ENCODE measurements at regions not wholly inside any gene's neighbourhood (a gene's known extent, or its start where the extent isn't known, plus 50 kb on each side); places are given as distances from the start of the nearest gene placed in this dataset.

DNA sequence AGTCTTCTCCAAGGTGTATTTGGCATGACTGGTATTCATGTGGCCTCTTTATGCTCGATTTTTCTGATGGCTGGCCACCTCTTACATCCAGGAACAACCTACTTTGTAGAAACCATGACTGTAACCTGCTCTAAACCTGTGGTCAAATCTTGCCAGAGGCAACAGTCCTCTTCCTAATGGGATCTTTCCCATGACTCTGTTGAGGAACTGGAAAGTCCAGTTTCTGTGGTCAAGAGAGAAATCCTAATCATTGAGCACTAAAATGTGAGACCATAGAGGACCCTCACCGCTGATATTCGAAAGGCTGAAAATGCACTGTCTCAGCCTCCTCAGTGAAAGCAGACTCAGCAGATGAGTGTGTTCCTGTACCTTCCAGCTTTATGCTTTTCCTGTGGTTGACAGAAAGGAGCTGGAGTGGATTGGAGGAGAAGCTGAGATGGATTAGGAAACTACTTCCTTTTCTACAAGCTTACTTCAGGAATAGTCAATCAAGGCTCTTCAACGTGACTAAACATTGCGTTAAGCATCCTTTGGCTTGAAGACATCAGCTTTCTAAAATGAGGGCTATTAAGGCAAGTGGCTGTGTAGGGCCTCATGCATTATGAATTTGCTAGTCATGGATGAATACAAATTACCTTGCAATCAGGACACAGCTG, 69.7 kb upstream of the DAPK1 start:
- DNase-seq = no peak

DNA sequence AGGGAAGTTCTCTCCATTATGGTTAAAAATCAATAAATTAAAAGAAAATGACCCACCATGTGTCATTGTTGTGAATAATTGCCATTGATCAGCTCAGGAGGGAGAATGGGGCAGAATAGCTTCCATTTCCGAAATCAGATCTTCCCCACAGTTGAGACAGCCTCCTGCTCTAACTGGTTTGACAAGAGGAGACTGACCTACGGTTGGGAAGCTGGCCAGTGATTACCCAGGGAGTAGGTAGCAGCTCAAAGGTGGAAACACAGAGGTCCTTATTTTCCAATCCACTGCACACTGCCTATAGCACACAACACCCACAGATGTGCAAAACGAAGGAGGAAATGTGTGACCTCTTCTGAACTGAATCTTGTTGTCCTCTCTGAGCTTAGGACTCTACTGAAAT, 69.0 kb upstream of the DAPK1 start:
- no peak for DNase-seq

DNA sequence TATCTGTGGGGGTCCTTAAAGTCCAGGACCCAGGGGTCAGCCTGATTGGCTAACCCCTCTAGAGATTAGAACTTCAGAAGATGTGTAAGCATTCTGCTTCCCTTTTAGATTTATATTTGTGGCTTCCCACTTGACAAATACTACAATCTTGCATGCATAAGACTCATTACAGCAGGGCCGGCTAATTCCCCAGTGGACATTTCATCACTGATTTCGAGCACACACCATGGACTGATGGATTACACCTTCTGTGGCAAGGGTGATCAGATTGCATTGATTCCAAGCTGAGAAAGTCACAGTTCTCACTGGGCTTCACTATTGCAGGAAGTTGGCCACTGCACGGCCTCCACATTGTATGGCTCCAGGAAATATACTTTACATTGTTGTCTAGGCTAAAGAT, 65.8 kb upstream of the DAPK1 start:
- no peak for DNase-seq

DNA sequence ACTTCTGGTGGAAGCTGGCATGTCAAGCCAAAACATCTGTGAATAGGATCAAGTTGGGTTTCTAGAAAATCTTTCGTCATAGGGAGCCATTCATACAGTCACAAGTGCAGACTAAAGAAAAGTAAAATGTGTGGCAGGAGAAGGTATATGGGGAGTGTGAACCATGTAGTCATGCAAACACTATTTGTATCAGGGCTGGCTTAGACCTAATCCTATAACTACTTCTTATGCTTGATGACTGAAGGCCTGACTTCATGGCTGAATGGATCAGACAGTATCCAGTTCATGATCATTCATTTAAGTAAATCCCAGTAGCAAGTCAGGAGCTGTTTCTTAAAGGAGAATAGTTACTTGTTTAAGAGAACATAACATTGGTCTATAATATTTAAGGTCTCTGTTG, 63.8 kb upstream of the DAPK1 start:
- DNase-seq = no peak

DNA sequence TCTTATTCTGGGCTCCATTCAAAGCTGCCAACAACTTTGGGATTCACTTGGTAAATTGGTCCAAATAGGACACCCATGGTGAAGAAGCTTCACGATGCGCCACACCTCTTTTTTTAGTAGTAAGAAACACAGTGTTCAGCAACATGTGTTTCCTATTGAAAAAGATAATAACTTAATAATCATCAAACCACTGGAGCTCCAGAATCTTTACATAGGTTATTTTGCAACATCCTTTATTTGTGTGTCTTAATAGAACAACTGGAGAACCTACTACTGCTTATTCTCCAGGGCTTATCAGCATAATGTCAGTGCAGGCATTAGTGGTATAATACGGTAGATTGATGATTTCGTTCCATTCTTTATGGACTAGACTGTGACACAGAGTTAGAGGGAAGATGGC, 63.3 kb upstream of the DAPK1 start:
- DNase-seq = no peak

DNA sequence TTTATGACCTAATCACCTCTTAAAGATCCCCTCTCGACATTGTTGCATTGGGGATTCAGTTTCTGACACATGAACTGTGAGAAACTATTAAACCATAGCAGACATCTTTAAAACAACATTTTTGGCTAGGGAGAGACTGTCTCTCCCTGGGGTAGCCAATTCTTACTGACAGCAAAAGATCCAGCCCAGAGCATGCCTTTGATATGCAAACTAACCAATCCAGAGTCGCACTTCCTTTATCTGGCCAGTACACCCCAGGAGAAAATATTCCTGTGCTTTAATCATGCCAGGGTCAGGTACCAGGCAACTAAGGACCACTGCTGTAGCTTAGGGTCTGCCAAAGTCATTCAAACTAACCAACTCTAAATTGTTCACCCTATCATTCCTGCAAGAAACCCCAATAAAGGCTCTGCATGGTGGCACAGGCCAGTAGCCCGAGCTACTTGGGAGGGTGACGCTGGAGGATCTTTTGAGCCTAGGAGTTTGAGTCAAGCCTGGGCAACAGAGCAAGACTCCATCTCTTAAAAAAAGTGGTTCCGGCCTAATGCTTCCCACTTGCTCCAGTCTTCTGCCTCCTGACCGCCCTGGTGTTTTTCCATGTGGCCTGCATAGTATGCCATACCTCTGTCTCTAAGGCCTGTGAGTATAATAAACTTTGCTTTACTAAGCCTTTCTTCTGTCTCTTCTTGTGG, 62.3 kb upstream of the DAPK1 start:
- DNase-seq = no peak

DNA sequence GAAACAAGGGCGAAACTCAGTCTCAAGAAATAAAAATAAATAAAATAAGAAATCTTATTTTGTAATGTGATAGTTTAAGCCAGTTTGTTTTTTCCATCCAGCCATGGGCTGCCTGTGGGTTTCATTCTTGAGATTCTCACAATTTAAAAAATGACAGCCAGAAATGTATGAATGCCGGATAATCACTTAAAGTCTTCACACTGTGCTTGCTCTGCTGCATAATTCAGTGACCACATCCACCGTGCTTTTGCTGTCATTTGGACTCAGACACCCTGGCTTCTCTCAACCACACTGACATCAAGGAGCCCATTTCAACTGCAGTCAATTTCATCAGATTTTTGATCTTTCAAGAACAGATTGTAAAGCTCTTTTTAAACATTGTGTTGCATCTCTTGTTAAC, 61.0 kb upstream of the DAPK1 start:
- no peak for DNase-seq

DNA sequence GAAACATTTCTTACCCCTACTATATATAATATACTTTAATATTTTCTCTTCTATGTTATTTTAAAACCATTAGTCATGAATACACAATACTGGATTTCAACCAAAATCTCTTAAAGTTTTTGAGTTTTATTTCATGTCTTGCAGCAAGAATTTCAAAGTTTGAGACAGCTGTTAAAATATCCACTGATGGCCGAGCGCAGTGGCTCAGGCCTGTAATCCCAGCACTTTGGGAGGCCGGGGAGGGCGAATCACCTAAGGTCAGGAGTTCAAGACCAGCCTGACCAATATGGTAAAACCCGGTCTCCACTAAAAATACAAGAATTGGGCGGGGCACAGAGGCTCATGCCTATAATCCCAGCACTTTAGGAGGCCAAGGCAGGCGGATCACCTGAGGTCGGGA, 59.7 kb upstream of the DAPK1 start:
- DNase-seq = no peak

DNA sequence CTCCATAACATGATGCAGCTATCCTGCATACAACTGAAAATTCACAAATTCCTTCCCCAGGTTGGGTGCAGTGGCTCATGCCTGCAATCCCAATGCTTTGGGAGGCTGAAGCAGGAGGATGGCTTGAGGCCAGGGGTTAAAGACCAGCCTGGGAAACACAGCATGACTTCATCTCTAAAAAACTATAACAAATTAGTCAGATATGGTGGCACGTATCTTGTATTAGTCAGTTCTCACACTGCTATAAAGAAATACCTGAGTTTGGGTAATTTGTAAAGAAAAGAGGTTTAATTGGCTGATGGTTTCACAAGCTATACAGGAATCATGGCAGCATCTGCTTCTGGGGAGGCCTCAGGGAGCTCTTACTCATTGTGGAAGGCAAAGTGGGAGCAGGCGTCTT, 56.4 kb upstream of the DAPK1 start:
- DNase-seq = no peak

DNA sequence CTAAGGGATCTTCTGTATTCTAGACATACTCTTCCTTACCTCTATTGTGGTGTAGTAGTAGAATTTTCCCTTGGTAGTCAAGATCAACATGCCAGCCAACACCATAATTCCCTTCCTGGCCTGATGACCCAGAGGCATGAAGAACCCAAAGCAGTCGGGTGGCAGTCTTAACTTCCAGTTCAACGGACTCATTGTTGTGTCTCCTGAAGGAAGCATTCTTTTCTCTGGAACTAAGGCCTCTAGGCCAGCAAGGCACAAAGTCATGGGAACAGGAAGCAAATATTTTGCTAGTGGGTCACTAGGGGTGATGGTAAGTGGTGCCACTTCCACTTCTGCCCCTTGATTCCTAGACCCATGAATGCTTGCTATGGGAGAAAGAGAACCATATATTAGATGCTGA, 55.2 kb upstream of the DAPK1 start:
- DNase-seq = no peak

DNA sequence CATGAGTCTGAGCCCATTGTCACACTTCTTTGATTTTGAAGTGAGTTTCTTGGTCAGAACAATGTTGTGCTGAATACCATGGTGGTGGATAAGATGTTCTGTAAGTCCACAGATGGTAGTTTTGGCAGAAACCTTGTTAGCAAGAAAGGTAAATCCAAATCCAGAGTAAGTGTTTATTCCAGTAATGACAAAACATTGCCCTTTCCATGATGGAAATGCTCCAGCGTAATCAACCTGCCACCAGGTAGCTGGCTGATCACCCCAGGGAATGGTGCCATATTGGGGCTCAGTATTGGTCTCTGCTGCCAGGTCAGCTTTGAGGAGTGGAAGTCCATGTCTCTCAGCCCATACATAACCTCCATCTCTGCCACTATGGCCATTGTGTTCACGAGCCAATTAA, 54.7 kb upstream of the DAPK1 start:
- no peak for DNase-seq

DNA sequence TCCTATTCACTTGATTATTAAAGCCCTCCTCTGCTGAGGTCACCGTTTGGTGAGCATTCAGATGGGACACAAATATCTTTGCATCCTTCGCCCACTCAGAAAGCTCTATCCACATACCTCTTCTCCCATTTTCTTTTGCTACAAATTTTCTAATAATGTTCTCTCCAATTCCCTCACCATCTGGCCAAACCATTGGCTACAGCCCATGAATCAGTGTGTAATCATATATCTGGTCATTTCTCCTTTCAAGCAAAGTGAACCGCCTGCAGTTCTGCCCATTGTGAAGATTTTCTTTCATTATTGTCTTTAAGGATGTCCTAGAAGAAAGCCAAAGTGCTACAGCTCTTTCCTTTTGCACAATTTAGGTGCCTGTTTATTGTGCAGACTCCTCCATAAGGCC, 54.2 kb upstream of the DAPK1 start:
- DNase-seq = no peak

DNA sequence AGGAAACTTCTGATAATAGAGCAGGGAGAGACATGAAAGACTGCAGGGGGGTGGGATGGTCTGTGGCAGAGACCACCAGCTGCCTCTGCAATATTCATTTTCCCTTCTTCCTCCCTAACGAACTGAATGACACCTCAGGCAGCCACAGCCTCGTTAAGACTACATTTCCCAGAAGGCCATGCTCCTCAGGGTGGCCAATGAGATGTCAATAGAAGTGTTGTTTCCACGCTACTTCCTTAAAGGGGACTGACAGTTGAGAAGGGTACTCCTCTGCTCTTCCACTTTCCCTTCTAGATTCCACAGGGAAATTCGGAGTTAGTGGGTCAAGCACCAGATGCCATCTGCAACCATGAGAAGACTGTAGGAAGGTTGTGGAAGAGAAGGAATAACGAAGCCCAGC, 52.0 kb upstream of the DAPK1 start:
- no peak for DNase-seq

DNA sequence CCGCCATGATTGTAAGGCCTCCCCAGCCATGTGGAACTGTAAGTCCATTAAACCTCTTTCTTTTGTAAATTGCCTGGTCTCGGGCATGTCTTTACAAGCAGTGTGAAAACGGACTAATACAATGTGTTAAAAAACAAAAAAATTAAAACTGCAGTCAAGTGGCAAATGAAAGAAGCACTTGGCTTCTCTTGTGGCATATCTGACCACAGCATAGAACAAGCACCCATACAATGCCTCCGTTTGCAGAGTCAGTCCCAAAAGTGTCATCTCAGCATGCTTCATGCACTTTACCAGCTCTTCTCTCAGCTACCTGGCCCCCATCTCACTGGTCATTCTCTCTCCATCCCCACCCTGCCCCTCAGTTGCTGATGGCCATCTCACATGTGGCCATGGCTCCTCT, 51.1 kb upstream of the DAPK1 start:
- DNase-seq = no peak

DNA sequence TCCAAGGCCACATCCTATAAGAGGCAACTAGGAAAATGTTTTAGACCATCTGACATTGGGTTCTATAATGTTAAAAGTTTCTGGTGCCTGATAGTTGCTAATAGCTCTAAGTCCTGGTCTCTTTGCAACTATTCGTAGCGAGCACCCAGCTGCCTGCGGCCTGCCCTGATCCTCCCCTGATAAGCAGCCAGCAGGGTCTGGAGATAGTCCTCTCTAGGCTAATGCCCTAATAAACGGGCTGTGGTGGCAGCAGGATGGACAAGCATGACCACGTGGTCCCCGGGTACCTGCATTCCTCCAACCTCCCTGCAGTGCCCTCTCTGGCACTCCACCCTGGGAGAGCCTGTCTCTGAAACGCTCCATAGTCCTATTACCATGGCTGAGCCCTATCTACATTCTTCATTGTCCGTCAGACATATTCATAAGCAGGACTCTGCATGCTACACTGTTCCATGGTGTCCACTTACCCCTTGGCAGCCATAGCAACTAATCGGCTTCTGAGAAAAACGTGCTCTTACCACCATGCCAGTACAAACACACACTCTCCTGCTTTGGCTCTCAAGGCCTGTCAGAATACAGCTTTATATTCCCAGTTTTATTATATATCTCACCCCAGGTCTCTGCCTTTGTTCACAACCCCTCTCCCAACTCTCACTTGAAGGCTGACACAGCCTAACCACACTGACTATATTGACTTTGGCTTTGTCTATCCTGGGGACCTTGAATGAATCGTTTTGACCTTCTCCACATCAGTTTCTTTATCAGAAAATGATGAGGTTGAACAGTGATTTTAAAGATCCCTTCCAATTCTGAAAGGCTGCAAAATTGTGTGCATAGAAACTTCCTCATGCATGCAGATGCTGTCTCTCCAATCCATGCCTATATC, 49.9 kb upstream of the DAPK1 start:
- peak; percentile 92 for DNase-seq
